HG03045 (cell line): ENCODE measurements at regions not wholly inside any gene's neighbourhood (a gene's known extent, or its start where the extent isn't known, plus 50 kb on each side); places are given as distances from the start of the nearest gene placed in this dataset.

Source experiments
- ATAC-seq: cut with Tn5 transposase; IDR thresholded peaks from one replicate; pipeline ENCODE4 v1.9.1; 2021; ENCODE audit warnings: mild to moderate bottlenecking, moderate library complexity; ENCODE audit not compliant: unreplicated experiment

DNA sequence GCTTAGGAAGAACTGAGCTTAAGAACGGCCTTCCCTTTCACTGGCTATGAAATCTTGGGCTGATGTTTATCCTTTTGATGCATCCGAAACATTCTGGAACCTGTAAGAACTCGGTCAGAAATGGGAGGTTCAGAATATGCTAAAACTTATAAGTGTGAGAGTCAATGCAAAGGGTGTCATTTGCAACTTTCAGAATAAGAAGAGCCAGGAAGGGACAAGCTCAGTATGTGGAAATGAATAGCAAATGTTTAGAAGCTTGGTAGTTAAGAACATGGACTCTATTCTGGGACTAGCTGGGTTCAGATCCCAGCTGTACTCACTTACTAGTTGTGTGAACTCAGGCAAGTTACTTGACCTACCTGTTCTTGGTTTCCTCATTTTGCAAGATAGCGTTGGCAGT lies 234.1 kb downstream of the OMA1 start:
- no peak for ATAC-seq

DNA sequence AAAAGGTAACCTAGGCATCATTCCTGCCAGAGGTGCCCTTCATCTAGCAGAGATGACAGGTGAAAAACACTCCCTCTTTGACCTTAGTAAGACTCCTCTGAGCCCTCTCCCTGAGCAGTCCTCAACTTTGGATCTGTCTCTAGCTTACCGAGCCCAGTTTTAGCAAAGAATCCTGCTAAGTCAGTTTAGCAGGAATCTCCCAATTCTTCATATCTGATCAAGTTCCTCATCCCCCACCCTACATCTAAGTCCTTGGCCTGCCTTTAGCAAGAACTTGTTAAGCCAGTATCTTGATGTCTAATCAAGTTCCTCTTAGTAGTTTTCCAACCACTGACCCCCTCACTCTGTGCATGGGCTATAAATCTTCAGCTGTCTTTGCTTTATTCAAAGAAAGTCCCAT lies 235.6 kb downstream of the OMA1 start:
- ATAC-seq, result no peak

DNA sequence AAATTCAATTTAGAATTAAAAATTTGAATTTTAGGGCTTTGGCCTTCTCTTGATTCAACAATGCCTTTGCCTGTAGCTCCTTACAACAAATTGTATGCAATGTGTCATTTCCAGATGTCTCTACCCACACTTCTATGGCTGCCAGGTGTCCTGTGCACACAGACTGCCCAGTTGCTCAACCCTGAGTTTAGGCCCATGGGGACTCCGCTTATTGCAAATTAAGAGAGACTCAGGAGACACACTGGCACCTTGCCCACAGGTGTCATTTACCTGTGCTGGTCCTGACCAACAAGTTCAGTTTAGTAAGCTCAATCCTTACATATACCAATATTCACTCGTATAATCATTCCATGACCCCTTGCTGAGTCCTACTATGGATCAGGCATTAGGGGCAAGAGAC lies 236.1 kb downstream of the OMA1 start:
- no peak for ATAC-seq

DNA sequence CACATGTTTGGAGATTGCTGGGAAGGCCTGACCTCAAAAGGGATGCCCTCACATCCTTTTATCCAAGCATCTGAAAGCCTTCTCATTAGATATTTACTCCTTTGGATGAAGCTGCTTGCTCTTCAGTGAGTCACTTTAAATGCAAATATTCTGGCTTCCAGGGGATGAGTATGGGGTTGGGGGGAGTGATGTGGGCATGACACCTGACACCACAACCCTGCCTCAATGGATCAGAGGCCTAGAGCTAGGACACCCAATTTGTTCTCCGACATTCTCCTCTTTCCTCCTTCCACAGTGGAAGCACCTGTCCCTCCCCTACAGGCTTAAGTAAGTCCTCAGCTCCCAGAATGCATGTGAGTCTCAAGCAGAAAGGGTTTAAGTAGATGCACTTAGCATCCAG lies 238.3 kb downstream of the OMA1 start:
- no peak for ATAC-seq

- no peak for ATAC-seq
These were observed 239.1 kb downstream of the OMA1 start for GRCh38 chr1:58307431-58307830.

- ATAC-seq, result no peak
These were observed 240.9 kb downstream of the OMA1 start for GRCh38 chr1:58305622-58306021.

DNA sequence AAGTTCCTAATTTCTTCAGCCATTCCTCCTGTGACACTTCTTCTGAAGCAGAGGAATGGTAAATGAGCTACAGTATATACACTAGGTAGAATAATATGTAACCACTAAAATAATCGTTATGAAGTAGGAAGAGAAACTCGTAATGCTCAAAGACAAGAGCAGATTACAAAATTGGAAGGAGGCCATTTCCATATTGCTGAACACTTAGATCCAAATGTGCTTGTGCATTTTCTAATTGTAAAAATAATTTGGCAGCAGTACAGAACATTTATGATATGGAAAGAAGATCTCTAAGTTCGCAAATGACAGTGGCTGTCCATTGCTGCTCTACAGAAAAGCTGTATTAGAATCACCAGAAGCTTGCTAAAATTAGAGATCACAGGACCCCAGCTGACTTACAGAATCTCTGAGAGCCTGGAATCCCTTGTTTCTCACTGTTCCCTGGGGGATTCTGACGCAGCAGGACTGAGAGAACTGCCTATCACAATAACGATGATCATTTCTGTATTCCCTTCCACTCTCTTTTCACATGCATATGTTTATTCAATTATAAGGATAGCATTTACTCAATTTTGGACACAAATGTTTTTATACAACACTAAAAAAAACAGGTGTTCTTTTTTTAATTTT lies 242.1 kb downstream of the OMA1 start:
- ATAC-seq, result no peak

DNA sequence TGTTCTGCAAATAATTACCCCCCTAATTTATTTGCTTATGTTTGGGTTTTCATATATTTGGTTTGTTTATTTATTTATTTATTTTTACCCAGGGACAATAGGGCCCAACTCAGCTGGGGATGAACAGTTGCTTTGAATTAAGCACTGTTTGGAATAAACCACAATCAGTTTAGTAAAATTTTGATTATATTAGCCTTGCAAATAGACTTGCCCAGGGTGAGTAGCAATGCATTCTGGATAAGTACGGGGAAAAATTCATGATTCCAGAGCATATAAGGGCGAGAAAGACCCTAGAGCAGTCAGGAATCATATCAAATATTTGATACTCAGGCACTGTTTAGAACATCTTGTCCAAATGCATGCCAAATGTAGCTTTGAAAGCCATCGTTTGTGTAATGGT lies 242.7 kb downstream of the OMA1 start:
- no peak for ATAC-seq

- no peak for ATAC-seq
These were observed 253.1 kb downstream of the OMA1 start for GRCh38 chr1:58293388-58293787.

- no peak for ATAC-seq
These were observed 255.7 kb downstream of the OMA1 start for GRCh38 chr1:58290685-58291372.

GRCh38 chr1:58288624-58289142 lies 257.8 kb downstream of the OMA1 start:
- no peak for ATAC-seq

DNA sequence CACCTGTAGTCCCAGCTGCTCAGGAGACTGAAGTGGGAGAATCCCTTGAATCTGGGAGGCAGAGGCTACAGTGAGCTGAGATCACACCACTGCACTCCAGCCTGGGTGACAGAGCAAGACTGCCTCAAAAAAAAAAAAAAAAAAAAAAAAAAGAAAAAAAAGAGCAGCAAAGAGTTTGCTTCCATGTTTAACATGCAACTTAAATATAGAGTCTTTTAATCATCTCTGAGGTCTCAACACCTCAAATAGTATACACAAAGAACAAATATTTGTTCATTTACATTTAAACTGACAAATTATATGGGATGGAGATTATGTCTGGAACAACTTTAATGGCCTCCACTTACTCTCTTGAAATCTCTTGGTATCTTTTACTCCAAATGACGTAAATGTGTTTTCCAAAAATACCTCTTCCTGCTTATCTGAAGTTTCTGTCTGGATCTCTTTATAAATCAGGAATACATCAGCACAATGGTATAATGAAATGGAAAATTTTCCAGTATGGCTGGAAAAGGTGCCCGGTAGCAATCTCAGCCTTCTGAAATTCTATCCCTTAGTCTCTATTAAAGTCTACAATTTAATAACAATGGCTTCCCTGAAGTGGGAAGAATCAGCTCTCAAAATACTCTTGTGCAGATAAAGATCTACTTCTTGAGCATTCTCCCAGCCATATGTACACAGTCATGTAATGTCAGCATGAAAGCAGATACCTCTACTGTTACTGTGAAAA lies 258.5 kb downstream of the OMA1 start:
- no peak for ATAC-seq

DNA sequence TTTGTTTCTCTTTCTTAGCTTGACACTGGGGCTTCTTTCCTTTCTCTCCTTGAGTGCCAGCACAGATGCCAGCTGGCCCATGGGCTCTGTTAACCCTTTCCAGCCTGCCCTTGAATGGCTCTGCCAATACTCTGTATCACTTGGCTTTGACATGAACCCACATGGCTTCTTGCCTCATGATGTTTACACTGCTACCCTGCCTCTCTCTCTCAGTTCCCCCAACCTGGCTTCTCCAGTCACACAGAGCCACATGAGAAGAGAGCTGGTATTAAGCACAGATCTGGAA lies 262.4 kb downstream of the OMA1 start:
- no peak for ATAC-seq

DNA sequence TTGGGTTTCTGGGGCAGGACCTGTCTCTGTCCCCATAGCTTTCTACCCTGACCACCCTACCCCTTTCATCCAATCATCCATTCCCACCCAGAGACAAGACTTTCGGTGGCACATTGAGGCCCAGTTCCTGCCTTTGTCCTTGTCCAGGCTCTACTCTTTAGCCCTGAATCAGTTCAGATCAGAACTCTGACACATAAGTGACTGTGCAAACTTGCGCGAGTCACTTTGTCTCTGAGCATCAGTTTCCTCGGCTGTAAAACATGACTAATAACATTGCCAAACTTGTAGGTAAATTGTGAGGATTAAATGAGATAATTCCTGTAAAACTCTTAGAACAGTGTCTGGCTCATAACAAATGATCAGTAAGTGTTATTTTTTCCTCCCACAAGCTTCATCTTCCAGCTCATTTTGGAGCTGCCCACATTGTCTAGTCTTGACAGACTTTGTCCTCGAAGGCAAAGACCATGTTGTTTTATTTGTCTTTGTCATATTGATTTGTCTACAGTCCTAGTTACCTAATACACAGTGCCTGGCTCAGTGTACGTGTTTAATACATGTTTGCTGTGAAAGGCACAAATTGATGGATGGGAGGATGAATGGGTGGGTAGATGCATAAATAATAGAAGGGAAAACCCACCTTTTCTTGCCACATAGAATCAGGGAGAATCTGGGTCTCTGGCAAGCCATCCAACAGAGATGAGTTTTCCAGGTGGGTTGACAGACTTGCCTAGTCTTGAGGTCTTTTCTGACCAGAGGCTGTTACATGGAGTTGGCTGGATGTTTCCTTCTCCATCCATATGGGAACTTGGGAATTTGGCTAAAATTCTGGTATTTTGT lies 262.9 kb downstream of the OMA1 start:
- no peak for ATAC-seq

DNA sequence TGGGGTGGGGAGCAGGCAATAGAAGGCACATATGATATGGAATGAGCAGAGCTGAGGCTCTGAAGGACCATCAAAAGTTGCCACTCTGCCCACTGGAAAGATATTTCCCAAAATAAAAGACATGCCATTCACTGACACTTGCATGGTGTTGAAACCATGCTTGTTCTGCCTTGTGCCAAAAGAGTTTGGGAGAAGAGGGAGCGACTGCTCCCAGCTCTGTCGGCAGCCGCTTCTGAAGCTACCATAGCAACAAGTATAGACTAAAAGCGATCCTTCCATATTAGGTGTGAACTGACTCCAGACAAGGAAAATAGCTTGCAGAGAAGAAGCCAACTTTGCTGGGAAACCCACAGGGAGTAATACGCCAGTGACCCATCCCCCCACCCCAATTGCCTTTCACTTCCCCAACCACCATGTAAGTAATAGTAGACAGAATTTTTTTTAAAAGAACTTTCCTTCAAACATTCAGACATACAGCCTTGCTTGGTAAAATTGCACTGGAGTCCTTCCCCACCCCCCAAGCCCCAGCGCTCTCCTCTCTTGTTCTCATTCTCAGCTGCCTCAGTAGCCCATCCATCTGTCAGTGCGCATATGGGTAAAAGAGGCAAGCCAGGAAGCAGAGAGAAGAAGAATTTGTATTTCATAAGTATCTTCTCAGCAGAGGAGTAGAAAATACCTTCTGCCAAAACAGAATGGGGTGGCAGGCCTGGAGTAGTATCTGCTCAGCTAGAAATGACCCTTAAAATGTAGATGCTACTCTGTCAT lies 263.7 kb downstream of the OMA1 start:
- no peak for ATAC-seq

DNA sequence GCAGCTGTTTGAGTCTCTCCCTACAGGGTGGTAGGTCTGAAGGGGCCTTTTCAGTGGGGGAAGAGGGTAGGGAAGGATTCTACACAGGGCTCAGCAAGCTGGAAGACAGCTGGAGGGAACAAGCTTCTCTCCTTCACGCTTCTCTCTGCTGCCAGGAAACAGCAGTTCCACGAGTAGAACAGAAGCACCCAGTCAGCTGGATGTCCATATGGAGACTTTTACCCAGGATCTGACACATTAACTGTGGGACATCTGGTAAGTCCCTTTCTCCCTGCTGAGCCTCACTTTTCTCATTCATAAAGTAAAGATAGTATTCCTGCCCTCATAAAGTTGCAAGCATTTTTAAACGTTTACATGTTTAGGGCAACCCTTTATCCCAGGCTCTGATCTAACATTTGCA lies 280.3 kb downstream of the OMA1 start:
- ATAC-seq, result no peak

DNA sequence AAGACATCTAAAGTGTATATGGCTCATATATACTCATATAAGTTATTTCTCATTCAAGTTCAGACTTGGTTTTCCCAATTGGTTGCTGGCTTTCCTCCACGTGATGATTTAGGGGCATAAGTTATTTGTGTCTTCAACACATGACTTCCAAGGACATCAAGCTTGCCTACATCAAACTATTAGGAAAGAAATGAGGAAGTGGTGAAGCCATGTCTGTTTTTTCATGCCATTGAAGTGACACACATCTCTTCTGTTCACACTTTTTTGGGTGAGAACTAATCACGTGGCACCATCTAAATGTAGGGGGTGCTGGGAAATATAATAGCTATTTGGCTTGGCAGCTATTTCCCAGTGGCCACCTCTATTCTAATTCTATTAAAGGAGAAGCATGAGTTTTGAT lies 282.1 kb downstream of the OMA1 start:
- no peak for ATAC-seq

GRCh38 chr1:58262702-58263101 lies 283.8 kb downstream of the OMA1 start:
- ATAC-seq, result no peak

DNA sequence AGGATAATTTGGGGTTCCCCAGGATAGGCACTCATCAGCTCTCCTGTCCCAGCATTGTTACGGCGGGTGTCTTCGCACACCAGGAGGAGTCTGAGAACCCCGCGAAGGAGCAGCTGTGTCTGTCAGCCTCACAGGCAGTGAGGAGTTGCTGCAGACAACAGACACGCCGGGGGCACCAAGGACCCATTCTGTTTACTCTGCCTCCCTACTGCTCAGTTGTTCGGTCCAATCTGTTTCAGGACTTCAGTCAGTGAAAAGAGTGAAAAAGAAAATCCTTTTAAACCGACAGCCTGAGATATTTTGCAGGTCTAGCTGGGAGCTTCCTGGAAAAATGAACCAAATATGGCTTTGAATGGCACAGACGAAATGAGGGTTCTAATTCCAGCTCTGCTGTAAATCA lies 288.4 kb downstream of the OMA1 start:
- no peak for ATAC-seq

DNA sequence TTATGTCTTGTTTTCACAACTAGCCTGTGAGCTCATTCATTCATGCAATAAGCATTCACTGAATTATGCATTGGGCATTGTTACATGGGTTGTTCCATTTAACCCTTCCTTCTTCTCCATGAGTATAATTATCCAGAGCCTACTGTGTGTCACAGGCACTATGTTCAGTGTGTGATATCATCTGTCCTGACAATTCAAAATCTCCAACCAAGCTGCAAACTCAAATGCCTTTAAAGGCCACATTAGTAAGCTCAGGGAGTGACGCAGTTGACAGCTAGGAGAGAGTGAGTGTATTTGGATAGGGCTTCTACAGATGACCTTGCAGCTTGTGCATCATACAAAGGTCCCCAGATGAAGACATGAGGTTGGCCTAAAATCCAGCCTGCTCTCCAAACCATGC lies 289.5 kb downstream of the OMA1 start:
- no peak for ATAC-seq

DNA sequence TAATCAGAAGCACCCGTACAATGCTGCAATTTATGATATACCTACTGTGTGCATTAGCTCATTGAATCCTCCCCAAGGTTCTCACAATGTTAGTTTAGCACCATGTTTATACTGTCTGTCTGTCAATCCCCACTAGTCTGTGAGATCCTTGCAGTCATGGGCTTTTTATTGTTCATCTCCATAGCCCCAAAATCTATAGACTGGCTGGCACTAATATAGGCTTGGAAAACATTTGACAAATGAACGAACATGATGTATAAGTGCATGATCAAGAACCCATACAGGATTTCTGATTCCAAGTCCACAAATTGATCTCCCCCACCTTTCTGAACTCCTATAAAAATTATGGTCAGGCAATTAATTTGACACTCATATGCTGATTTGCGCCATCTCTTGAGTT lies 290.0 kb downstream of the OMA1 start:
- no peak for ATAC-seq
